ENCODE measurements at regions not wholly inside any gene's neighbourhood (a gene's known extent, or its start where the extent isn't known, plus 50 kb on each side); places are given as distances from the start of the nearest gene placed in this dataset.
"Not testable (repeated sequence)": the region's sequence is repeated elsewhere in the genome, so short reads cannot be mapped to it uniquely, and the experiment has no call there.

DNA sequence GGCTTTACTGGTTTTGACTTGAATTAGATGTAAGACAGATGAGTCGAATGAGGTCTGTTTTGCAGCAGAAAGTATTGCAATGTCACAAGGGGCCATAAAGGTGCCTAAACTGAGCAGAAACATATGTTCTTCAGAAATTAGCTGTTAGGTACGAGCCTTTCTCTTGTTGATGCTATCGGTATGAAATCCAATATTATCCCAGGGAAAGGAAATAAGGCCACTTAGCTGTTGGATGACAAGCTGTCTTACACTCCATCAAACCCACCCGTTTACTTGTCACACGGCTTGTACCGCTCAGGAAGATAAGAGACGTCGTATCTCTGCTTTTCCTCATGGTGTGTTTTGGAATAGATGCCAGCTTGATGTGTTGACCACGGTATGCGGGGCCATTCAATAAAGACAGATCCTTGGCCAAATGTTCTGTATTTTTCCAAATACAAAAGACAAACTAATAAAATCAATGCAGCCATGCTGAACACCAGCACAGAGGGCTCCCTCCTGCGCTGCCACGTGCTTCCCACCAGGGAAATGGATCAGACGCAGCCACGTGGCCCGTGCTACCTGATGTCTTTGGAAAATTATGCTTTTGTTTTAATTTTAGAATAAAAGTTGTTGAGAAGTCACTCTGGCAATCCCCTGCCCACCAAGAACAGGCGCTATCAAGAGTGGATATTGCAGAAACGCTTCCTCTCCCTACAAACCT, 255.9 kb upstream of the SULF2 start:
- DNase-seq (ENCODE audit: low spot score): no peak

- DNase-seq (ENCODE audit: low spot score): no peak
Measured at GRCh38 chr20:48040491-48040890, 255.2 kb upstream of the SULF2 start.

GRCh38 chr20:48040051-48040450, 254.8 kb upstream of the SULF2 start:
- DNase-seq (ENCODE audit: low spot score): no peak

DNA sequence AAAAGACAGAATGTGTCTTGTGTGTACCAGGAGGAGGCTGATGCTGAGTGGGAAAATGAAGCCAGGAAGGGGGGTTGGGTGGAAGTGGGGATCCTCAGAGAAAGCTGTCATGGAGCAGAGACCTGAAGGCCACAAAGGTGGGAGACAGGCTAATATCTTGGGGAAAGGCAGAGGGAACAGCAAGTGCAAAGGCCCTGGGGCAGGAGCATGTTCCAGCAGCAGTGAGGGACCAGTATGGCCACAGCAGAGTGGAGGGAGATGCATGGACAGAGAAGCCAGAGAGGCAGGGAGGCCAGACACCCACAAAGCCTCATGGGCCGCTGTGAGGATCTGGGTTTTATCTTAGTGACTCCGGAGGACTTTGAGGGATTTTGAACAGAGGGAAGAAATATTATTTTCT, 254.2 kb upstream of the SULF2 start:
- no peak for DNase-seq (ENCODE audit: low spot score)

- no peak for DNase-seq (ENCODE audit: low spot score)
Measured at GRCh38 chr20:48038713-48039112, 253.4 kb upstream of the SULF2 start.

DNA sequence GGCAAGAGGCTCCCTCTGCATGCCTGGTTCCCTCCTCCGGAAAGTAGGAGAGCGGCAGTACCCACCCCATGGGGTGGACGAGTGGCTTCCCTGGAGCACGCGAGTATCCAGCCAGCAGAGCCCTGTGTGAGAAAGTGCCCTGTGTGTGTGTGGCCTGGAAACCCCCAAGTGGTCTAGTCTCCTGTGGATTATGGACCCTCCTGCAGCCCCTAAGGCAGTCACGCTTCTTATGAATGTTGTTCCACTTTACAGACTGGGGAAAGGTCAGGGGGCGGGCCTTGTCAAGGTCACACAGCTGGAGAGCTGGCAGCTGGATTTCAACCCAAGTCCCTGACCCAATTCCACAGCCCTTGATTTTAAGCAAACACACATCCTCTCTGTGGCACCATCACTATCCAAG, 252.5 kb upstream of the SULF2 start:
- not testable (repeated sequence) for DNase-seq (ENCODE audit: low spot score)

DNA sequence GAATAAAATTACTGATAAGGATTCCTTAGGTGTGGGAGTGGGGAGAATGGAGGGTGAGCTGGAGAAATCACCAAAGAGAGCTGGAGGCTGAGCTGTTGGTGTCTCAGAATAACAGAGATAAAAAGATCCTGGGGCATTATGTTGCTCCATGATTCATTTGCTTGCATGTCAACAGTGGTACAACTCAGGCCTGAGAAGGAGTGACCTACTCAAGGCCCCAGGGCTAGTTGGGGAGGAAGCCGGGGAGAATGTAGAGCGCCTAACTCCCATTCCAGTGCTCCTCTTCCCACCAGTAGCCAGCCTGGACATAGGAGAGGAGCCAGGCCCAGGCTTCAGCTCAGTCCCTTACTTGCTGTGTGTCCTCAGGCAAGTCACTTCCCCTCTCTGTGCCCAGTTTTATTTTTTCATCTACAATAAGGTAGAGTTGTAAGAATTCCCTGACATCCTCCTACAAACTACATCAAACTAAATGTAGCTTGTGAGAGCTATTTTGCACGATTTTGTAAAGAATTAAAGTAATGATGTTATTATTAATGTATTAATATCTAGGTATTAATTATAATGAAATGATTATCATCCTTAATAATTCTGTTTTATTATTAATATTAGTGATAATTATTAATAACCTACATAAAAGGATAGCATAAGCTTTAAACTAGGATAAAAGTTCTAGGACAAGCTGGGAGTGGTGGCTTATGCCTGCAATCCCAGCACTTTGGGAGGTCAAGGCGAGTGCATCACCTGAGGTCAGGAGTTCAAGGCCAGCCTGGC, 250.9 kb upstream of the SULF2 start:
- DNase-seq (ENCODE audit: low spot score): no peak

- no peak for DNase-seq (ENCODE audit: low spot score)
Measured at GRCh38 chr20:48034751-48035150, 249.5 kb upstream of the SULF2 start.

DNA sequence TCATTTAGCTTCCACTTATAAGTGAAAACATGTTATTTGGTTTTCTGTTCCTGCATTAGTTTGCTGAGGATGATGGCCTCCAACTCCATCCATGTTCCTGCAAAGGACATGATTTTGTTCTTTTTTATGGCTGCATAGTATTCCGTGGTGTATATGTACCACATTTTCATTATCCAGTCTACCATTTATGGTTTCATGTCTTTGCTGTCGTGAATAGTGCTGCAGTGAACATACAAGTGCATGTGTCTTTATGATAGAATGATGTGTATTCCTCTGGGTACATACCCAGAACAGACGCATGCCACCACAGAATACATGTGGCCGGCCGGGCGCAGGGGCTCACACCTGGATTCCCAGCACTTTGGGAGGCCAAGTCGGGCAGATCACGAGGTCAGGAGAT, 247.7 kb upstream of the SULF2 start:
- DNase-seq (ENCODE audit: low spot score): not testable (repeated sequence)

GRCh38 chr20:48031122-48031521, 245.8 kb upstream of the SULF2 start:
- no peak for DNase-seq (ENCODE audit: low spot score)

DNA sequence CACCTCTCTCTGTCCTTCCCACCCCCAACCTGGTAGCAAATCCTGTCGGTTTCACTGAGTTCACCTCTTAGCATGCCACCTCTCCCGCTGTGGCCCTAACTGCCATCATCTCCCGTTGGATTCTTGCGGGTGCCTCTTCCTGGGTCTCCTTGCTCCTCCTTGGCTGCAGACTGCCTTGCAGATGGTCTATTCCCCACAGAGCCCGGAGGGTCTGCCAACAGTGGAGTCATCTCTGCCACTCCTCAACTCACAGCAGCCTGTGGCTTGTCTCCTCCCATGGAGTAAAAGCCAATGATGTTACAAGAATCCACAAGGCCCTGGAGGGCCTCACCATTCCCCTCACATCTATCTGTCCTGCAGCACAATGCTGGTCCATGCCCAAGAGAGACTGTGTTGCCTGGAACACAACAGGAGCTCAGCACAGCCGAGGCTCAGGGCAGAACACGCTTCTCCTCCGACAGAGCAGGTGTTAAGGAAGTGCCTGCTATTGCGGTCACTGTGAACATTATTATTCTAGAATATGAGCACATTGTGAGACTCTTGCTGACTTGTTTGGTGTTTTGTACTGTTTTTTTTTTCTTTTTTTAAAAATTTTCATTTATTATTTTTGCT, 241.8 kb upstream of the SULF2 start:
- no peak for DNase-seq (ENCODE audit: low spot score)

GRCh38 chr20:48025661-48026060, 240.4 kb upstream of the SULF2 start:
- DNase-seq (ENCODE audit: low spot score): no peak

- DNase-seq (ENCODE audit: low spot score): no peak
Measured at GRCh38 chr20:48025051-48025515, 239.8 kb upstream of the SULF2 start.

- no peak for DNase-seq (ENCODE audit: low spot score)
Measured at GRCh38 chr20:48024539-48024938, 239.3 kb upstream of the SULF2 start.

GRCh38 chr20:48020696-48021095, 235.4 kb upstream of the SULF2 start:
- not testable (repeated sequence) for DNase-seq (ENCODE audit: low spot score)

DNA sequence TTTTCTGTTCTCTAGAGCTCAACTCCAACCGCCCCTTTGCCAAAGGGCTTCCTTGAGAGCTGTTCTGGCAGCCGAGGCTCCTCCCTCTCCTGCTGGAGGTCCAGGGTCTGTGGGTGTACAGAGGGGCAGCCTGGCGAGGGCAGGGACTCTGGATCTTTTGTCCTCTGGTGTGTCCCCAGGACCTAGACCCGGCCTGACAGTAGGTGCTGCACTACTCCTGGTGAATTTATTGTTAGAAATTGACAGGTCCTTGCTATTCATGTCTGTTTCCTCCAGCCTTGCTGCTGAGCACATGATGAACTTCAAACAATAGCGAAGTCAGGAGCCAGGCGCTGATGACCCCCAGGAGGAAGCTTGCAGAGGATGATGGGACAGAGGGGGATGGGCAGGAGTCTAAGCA, 234.7 kb upstream of the SULF2 start:
- no peak for DNase-seq (ENCODE audit: low spot score)

DNA sequence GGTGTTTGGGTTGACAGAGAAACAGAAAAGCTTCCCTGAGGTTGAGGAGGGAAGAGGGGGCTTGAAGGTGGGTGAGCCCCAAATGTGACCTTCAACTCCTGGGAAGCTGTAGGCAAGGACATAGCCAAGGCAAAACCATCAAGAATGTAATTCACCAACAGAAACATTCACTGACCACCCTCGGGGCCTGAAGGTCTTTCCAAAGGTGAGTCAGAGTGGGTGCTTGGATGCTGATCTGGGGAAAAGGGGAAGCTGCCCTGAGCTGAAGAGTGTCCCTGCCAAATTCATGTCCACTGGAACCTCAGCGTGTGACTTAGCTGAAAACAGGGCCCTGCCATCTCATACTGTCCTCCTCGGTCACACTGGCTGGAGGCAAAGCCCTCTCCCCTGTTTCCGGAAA, 234.2 kb upstream of the SULF2 start:
- DNase-seq (ENCODE audit: low spot score): no peak

DNA sequence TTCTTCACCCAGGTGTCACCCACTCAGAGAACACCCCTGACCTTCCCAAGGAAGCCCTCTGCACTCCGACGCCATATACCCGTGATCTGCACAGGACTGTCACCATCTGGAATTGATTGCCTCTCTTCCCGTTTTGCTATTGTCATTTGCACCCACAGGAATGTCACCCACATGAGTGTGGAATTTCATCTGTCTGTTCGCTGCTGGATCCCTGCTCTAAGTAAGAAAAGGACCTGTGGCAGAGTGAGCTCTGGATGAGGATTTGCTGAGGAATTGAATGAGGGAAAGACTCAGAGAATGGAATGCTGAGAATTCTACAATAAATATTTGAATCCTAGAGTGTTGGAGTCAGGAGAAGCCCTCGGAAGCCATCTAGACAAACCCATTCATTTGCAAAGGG, 233.6 kb upstream of the SULF2 start:
- DNase-seq (ENCODE audit: low spot score): not testable (repeated sequence)

- DNase-seq (ENCODE audit: low spot score): no peak
Measured at GRCh38 chr20:48017992-48018391, 232.7 kb upstream of the SULF2 start.

DNA sequence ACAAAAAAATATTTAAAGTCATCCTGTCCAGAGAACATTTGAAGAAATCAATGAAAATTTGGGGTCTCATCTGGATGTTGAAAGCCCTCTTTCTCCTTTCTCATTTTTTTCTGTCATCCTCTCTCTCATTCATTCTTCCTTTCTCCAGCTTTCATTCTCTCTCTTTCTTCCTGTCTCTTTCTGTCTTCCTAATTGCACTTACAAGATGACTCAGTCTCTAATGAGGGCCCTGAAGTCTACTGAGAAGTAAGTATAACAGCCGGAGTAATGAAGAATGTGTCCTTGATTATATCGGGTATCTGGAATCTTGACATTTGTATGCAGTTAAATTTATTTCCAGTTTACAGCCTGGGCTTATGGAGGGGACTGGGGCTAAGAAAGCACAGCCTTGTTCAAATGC, 232.2 kb upstream of the SULF2 start:
- DNase-seq (ENCODE audit: low spot score): no peak

GRCh38 chr20:48015943-48016723, 230.9 kb upstream of the SULF2 start:
- no peak for DNase-seq (ENCODE audit: low spot score)

GRCh38 chr20:48015141-48015910, 230.0 kb upstream of the SULF2 start:
- no peak for DNase-seq (ENCODE audit: low spot score)

Measured in NAMALWA (cell line).